IMR-90 (cell line): ENCODE measurements at regions not wholly inside any gene's neighbourhood (a gene's known extent, or its start where the extent isn't known, plus 50 kb on each side); places are given as distances from the start of the nearest gene placed in this dataset.

ENCODE experiments used
- ATAC-seq: fragments of 200-7000 bp; cut with Tn5 transposase; 2 replicates; pipeline ENCODE4 v1.9.1; 2020; ENCODE audit warnings: low read depth, mild to moderate bottlenecking, moderate library complexity
- BruUV-seq: library from RNA; stranded (reverse); fragments of 400-500 nt; replicated peaks from 2 replicates; lab custom pipeline; 2021; lab: Mats Ljungman, UMichigan
- CTCF ChIA-PET: fragments of 300-600 bp; formaldehyde crosslinking; extraction: SDS; loops from one replicate; lab custom pipeline; 2021; ENCODE audit warnings: antibody characterized with exemption; lab: Yijun Ruan, JAX
- POLR2A ChIA-PET: fragments of 300-600 bp; sonication (Branson Sonifier 250); formaldehyde crosslinking; loops from one replicate; lab custom pipeline; 2022; ENCODE audit warnings: antibody characterized with exemption; ENCODE audit not compliant: unreplicated experiment; lab: Charles Lee
- DNase-seq: peaks from one replicate; pipeline ENCODE4 v3.0.0; 2013
- H2AFZ ChIP-seq: replicated peaks from 2 replicates; pipeline ENCODE3; 2013; ENCODE audit warnings: low read length, mild to moderate bottlenecking; ENCODE audit not compliant: poor library complexity
- H2AK5ac ChIP-seq: 2 replicates; pipeline ENCODE4 v1.6.1; 2013; ENCODE audit warnings: low read depth, low read length, inconsistent platforms
- H2AK9ac ChIP-seq: replicated peaks from 2 replicates; pipeline ENCODE3; 2013; ENCODE audit warnings: mild to moderate bottlenecking, low read depth, low read length, moderate library complexity; ENCODE audit not compliant: poor library complexity
- H2BK120ac ChIP-seq: 2 replicates; pipeline ENCODE4 v1.6.1; 2013; ENCODE audit warnings: low read depth, low read length, inconsistent platforms
- H2BK15ac ChIP-seq: 3 replicates; pipeline ENCODE4 v1.6.1; 2013; ENCODE audit warnings: low read depth, low read length, inconsistent platforms
- H2BK20ac ChIP-seq: 2 replicates; pipeline ENCODE4 v1.6.1; 2013; ENCODE audit warnings: low read depth, mild to moderate bottlenecking, inconsistent platforms, low read length, moderate library complexity
- H2BK5ac ChIP-seq: 2 replicates; pipeline ENCODE4 v1.6.1; 2013; ENCODE audit warnings: mild to moderate bottlenecking, low read depth, low read length, inconsistent platforms; ENCODE audit not compliant: poor library complexity, severe bottlenecking
- H3K14ac ChIP-seq: replicated peaks from 2 replicates; pipeline ENCODE4 v1.6.1; 2013; ENCODE audit warnings: low read depth, low read length, inconsistent platforms
- H3K18ac ChIP-seq: 2 replicates; pipeline ENCODE4 v1.6.1; 2013; ENCODE audit warnings: low read depth, low read length, control low read depth
- H3K23ac ChIP-seq: 2 replicates; pipeline ENCODE4 v1.6.1; 2013; ENCODE audit warnings: low read depth, low read length, inconsistent platforms
- H3K27ac ChIP-seq: 2 replicates; pipeline ENCODE4 v1.5.1; 2013; ENCODE audit warnings: mild to moderate bottlenecking, control low read depth, low read length; ENCODE audit not compliant: insufficient read depth
- H3K27me3 ChIP-seq: 2 replicates; pipeline ENCODE4 v1.6.1; 2013; ENCODE audit warnings: low read length; ENCODE audit not compliant: control insufficient read depth, insufficient read depth
- H3K36me3 ChIP-seq: 2 replicates; pipeline ENCODE4 v1.6.1; 2013; ENCODE audit warnings: low read length, mixed read lengths; ENCODE audit not compliant: control insufficient read depth, insufficient read depth
- H3K4ac ChIP-seq: 2 replicates; pipeline ENCODE4 v1.6.1; 2013; ENCODE audit warnings: low read depth, low read length, inconsistent platforms
- H3K4me1 ChIP-seq: 2 replicates; pipeline ENCODE4 v1.6.1; 2013; ENCODE audit warnings: low read length, mixed read lengths; ENCODE audit not compliant: control insufficient read depth, insufficient read depth
- H3K4me2 ChIP-seq: 2 replicates; pipeline ENCODE4 v1.6.1; 2013; ENCODE audit warnings: low read depth, mild to moderate bottlenecking, control low read depth, low read length, moderate library complexity
- H3K4me3 ChIP-seq: 2 replicates; pipeline ENCODE4 v1.5.1; 2013; ENCODE audit warnings: low read depth, mild to moderate bottlenecking, control low read depth, low read length, moderate library complexity; ENCODE audit not compliant: insufficient read depth
- H3K56ac ChIP-seq: 2 replicates; pipeline ENCODE4 v1.6.1; 2013; ENCODE audit warnings: low read length, inconsistent platforms; ENCODE audit not compliant: insufficient read depth; ENCODE audit errors: extremely low read depth
- H3K79me1 ChIP-seq, 2 experiments: 2 replicates each; pipeline ENCODE4 v1.6.1; 2013; ENCODE audit warnings: low read length in 2 of 2, inconsistent platforms in 1 of 2, low read depth in 1 of 2
- H3K9ac ChIP-seq: 2 replicates; pipeline ENCODE4 v1.6.1; 2013; ENCODE audit warnings: low read depth, low read length, control low read depth
- H3K9me1 ChIP-seq: 2 replicates; pipeline ENCODE4 v1.6.1; 2013; ENCODE audit warnings: low read length, inconsistent platforms; ENCODE audit not compliant: insufficient read depth
- H3K9me3 ChIP-seq: 2 replicates; pipeline ENCODE4 v1.6.1; 2013; ENCODE audit warnings: low read length; ENCODE audit not compliant: control insufficient read depth, insufficient read depth
- H4K20me1 ChIP-seq: 2 replicates; pipeline ENCODE4 v1.6.1; 2013; ENCODE audit warnings: low read length, inconsistent platforms; ENCODE audit not compliant: insufficient read depth
- H4K5ac ChIP-seq: 2 replicates; pipeline ENCODE4 v1.6.1; 2013; ENCODE audit warnings: mild to moderate bottlenecking, low read depth, low read length, control low read depth
- H4K8ac ChIP-seq, 2 experiments: 2 replicates each; pipeline ENCODE4 v1.6.1; 2013; ENCODE audit warnings: low read depth in 2 of 2, low read length in 2 of 2, control low read depth in 1 of 2, inconsistent platforms in 1 of 2
- H4K91ac ChIP-seq: 2 replicates; pipeline ENCODE4 v1.6.1; 2013; ENCODE audit warnings: low read depth, low read length, inconsistent platforms; ENCODE audit not compliant: insufficient read depth
- BHLHE40 ChIP-seq: fragments of 150-350 bp; IDR thresholded peaks from 2 replicates; pipeline ENCODE4 v1.6.1; 2016; ENCODE audit warnings: mild to moderate bottlenecking, low read depth, low read length
- CEBPB ChIP-seq: IDR thresholded peaks from 2 replicates; pipeline ENCODE4 v1.6.1; 2012; ENCODE audit warnings: low read depth, low read length, improper control_type of control experiment
- ELK1 ChIP-seq: fragments of 150-350 bp; IDR thresholded peaks from 2 replicates; pipeline ENCODE4 v1.6.1; 2016; ENCODE audit warnings: low read depth, mild to moderate bottlenecking, low read length, moderate library complexity, borderline replicate concordance
- FOS ChIP-seq: fragments of 150-350 bp; IDR thresholded peaks from 2 replicates; pipeline ENCODE4 v1.6.1; 2016; ENCODE audit warnings: low read depth, low read length
- MAZ ChIP-seq: IDR thresholded peaks from 2 replicates; pipeline ENCODE4 v1.6.1; 2012; ENCODE audit warnings: low read depth, mild to moderate bottlenecking, low read length, improper control_type of control experiment, moderate library complexity, borderline replicate concordance
- MXI1 ChIP-seq: IDR thresholded peaks from 2 replicates; pipeline ENCODE4 v1.6.1; 2012; ENCODE audit warnings: low read depth, mild to moderate bottlenecking, low read length, moderate library complexity, borderline replicate concordance
- POLR2A ChIP-seq: IDR thresholded peaks from 2 replicates; pipeline ENCODE4 v1.6.1; 2012; ENCODE audit warnings: mild to moderate bottlenecking, low read depth, low read length
- RFX5 ChIP-seq: IDR thresholded peaks from 2 replicates; pipeline ENCODE4 v1.8.0; 2012; ENCODE audit warnings: low read depth, mild to moderate bottlenecking, low read length, moderate library complexity
- WGBS, 2 experiments: methylation state at CpG; one replicate each; pipeline versions ENCODE4 v1.1.5 to v1.1.7; 2013; ENCODE audit warnings: missing lambda C conversion rate in 2 of 2; ENCODE audit not compliant: insufficient read length in 1 of 2; ENCODE audit errors: extremely low coverage in 2 of 2; 5-methylcytosine and 5-hydroxymethylcytosine counted together
- dilution Hi-C: fragments of 300-500 bp; cut with HindIII; formaldehyde crosslinking; loops from one replicate; pipeline ENCODE4 v1.14.3; 2018; ENCODE audit warnings: low sequenced_read_pairs; ENCODE audit not compliant: unreplicated experiment
- in situ Hi-C: fragments of 300-500 bp; cut with MboI; formaldehyde crosslinking; loops from 3 replicates; pipeline ENCODE4 v1.14.3; 2019; ENCODE audit warnings: low sequenced_read_pairs, inconsistent platforms, mixed read lengths
- intact Hi-C: fragments of 100-400 bp; cut with micrococcal nuclease; formaldehyde crosslinking; loops from 2 replicates; pipeline ENCODE4 v1.10.0; 2022

GRCh38 chr6:99743647-99744046, 137.0 kb downstream of the PRDM13 start:
- Histone ChIP-seq H2BK5ac (no peak overlapping the region), H3K27me3 (peaks cover 3% of the 10 kb centered on the region; the same call in 1 of the 2 replicates), H3K23ac (no peak overlapping the region), H3K9me1 (no peaks in the 10 kb centered on the region), H3K36me3 (no peaks in the 10 kb centered on the region), H3K79me1 (no peaks in the 10 kb centered on the region), H3K4me3 (no peak overlapping the region), H4K8ac (no peak overlapping the region), H4K91ac (no peak overlapping the region), H2AK9ac (no peak overlapping the region), H2BK15ac (no peak overlapping the region), H3K56ac (no peak overlapping the region), H4K20me1 (no peaks in the 10 kb centered on the region), H3K4me1 (no peaks in the 10 kb centered on the region), H3K4me2 (no peak overlapping the region), H2BK120ac (no peak overlapping the region), H3K9ac (no peak overlapping the region), H3K4ac (no peak overlapping the region), H3K14ac (no peak overlapping the region), H2BK20ac (no peak overlapping the region), H3K18ac (no peak overlapping the region), H2AFZ (no peak overlapping the region), H3K27ac (no peak overlapping the region), H4K5ac (no peak overlapping the region), H2AK5ac (no peak overlapping the region), H3K9me3 (no peaks in the 10 kb centered on the region)
- dilution Hi-C loops = no loop called here
- no TSS peak for BruUV-seq
- CTCF ChIA-PET = no interaction called here
- ATAC-seq = no peak
- no CpG with 5 or more reads among the region's 2 CpGs for WGBS, 2 experiments
- in situ Hi-C loops = loop anchor here (10.0 kb wide), 1 partner anchor 269 kb away; no protein-coding TSS in a partner anchor
- no peak for DNase-seq
- intact Hi-C loops = loop anchor here (10.0 kb wide), 1 partner anchor 459 kb away; no protein-coding TSS in a partner anchor
- POLR2A ChIA-PET = no interaction called here
- no peak for TF ChIP-seq POLR2A
- TF ChIP-seq MXI1 = no peak
- TF ChIP-seq ELK1 = no peak
- TF ChIP-seq BHLHE40 = no peak
- no peak for TF ChIP-seq FOS
- TF ChIP-seq MAZ = no peak
- no peak for TF ChIP-seq CEBPB
- TF ChIP-seq RFX5 = no peak
